Activated naive CD8-positive, alpha-beta T cell treated with anti-CD3 and anti-CD28 coated beads, Interleukin-2, amount 50 U/mL, for 24 hours (primary cell): ENCODE measurements at regions not wholly inside any gene's neighbourhood (a gene's known extent, or its start where the extent isn't known, plus 50 kb on each side); places are given as distances from the start of the nearest gene placed in this dataset.
"Not testable (repeated sequence)": the region's sequence is repeated elsewhere in the genome, so short reads cannot be mapped to it uniquely, and the experiment has no call there.

Experiments used
- ATAC-seq: fragments of 150-1000 bp; cut with Tn5 transposase; one replicate; pipeline ENCODE4 v1.10.0; 2021
- DNase-seq: peaks from one replicate; pipeline ENCODE4 v3.0.0; 2021
- H3K27ac Mint-ChIP-seq: one replicate; pipeline ENCODE4 v1.8.0; 2021; ENCODE audit warnings: mild to moderate bottlenecking, mixed read lengths
- H3K27me3 Mint-ChIP-seq: one replicate; pipeline ENCODE4 v1.8.0; 2021; ENCODE audit warnings: mixed read lengths
- H3K36me3 Mint-ChIP-seq: one replicate; pipeline ENCODE4 v1.8.0; 2021; ENCODE audit warnings: low read depth, mixed read lengths
- H3K4me1 Mint-ChIP-seq: one replicate; pipeline ENCODE4 v1.8.0; 2021; ENCODE audit warnings: mixed read lengths
- H3K4me3 Mint-ChIP-seq: one replicate; pipeline ENCODE4 v1.8.0; 2021; ENCODE audit warnings: mild to moderate bottlenecking, moderate library complexity, mixed read lengths
- H3K9me3 Mint-ChIP-seq: one replicate; pipeline ENCODE4 v1.8.0; 2021; ENCODE audit warnings: mixed read lengths

DNA sequence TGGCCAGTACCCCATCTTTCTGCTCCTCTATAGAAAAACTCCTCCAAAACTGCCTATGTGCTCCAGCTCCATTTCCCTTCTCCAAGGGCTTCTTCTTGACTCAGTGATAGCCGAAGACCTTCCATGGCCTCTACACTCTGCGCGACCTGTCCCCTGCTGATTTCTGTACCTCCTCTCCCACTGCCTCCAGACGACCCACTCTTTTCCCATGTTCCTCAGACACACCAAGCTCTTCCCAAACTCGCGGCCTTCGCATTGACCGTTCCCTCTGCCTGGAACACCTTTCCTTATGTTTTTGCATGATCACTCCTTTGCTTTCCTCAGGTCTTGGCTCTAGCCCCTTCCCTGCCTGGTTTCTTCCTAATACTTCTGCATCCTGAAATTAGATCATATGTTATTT is 255.6 kb upstream of the SDK2 start:
- no peak overlapping the region for H3K27ac Mint-ChIP-seq
- H3K9me3 Mint-ChIP-seq = no peaks in the 10 kb centered on the region
- H3K36me3 Mint-ChIP-seq = no peaks in the 10 kb centered on the region
- DNase-seq (no peak), ATAC-seq (no peak)
- peaks cover 40% of the 10 kb centered on the region for H3K27me3 Mint-ChIP-seq
- H3K4me1 Mint-ChIP-seq = peaks cover 5% of the 10 kb centered on the region
- no peak overlapping the region for H3K4me3 Mint-ChIP-seq

DNA sequence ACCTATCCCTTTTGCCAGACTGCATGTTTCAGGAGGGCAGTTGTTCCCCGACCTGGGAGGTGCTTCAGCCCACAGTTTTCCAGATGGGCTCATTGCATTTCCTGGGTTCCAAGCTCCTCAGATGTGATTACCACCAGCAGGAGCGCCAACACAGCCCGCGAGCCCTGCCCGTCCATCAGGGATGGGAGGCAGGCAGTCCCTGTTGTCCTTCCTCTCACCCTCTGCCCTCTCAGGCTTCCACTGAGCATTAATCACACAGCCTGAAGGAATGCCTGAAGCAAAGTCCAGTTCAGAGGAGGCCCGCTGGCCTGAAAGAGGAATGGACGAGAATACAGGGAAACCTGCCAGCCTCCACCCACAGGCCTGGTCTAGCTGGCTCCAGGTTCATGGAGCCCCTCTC is 256.3 kb upstream of the SDK2 start:
- no peaks in the 10 kb centered on the region for H3K36me3 Mint-ChIP-seq
- no peak overlapping the region for H3K27ac Mint-ChIP-seq
- H3K4me1 Mint-ChIP-seq = peaks cover 5% of the 10 kb centered on the region
- ATAC-seq (no peak), DNase-seq (no peak)
- peaks cover 46% of the 10 kb centered on the region for H3K27me3 Mint-ChIP-seq
- no peaks in the 10 kb centered on the region for H3K9me3 Mint-ChIP-seq
- no peak overlapping the region for H3K4me3 Mint-ChIP-seq

DNA sequence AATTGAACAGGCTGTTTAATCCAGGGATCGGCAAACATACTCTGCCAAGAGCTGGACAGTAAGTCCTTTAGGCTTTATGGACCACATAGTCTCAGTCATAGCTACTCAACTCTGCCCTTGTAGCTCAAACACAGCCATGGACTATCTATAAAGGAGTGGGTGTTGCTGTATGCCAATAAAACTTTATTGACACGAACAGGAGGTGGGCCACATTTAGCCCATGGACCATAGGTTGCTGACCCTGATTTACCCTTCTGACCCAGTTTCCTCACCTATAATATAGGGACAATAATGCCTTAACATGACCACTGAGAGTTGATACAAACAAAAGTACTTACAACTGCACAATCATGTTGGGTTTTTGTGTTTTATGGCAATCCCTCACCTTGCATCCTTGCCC is 257.0 kb upstream of the SDK2 start:
- no peaks in the 10 kb centered on the region for H3K9me3 Mint-ChIP-seq
- H3K27ac Mint-ChIP-seq = no peak overlapping the region
- H3K36me3 Mint-ChIP-seq = no peaks in the 10 kb centered on the region
- peaks cover 47% of the 10 kb centered on the region for H3K27me3 Mint-ChIP-seq
- H3K4me3 Mint-ChIP-seq = no peak overlapping the region
- no peak for DNase-seq
- H3K4me1 Mint-ChIP-seq = peaks cover 5% of the 10 kb centered on the region
- ATAC-seq = no peak

DNA sequence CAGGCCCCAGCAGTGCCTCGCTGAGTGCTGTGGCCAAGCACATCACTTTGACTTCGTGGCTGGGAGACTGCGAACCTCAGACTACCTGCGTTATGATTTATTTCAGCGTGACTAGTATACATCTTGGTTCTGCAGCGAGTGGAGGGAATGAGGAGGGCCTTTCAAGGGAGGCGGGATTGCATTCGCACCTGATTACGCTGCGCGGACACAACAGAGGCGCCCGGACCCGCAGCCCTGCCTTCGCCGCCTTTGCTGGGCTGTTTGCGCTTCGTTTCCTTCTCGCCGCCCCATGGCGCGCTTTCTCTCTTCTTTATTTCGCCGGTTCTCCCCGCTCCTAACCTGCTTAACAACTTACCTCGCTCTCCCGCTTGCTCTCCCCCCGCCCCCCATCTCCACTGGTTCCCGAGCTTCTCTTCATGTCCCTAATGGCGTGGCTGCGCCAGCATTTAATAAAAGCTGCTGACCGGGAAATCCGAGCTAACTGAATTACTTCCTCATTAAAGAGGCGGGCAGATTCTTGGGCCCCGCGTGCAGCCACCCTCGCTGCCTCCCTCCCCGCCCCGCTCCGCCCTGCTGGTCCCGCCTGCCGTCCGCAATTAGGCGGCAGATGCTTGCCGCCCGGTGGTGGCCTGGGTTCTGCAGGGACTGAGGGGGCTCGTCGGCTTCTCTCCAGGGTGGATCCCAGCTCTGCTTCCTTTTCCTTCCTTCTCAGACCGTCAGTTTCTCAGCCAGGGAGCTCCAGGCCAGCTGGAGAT is 257.6 kb upstream of the SDK2 start:
- Mint-ChIP-seq H3K4me1 (peaks cover 5% of the 10 kb centered on the region), H3K27ac (no peak overlapping the region), H3K4me3 (peak overlapping the region; percentile 63), H3K36me3 (no peaks in the 10 kb centered on the region), H3K9me3 (no peaks in the 10 kb centered on the region), H3K27me3 (peaks cover 47% of the 10 kb centered on the region)
- DNase-seq = peak; percentile 37
- no peak for ATAC-seq

DNA sequence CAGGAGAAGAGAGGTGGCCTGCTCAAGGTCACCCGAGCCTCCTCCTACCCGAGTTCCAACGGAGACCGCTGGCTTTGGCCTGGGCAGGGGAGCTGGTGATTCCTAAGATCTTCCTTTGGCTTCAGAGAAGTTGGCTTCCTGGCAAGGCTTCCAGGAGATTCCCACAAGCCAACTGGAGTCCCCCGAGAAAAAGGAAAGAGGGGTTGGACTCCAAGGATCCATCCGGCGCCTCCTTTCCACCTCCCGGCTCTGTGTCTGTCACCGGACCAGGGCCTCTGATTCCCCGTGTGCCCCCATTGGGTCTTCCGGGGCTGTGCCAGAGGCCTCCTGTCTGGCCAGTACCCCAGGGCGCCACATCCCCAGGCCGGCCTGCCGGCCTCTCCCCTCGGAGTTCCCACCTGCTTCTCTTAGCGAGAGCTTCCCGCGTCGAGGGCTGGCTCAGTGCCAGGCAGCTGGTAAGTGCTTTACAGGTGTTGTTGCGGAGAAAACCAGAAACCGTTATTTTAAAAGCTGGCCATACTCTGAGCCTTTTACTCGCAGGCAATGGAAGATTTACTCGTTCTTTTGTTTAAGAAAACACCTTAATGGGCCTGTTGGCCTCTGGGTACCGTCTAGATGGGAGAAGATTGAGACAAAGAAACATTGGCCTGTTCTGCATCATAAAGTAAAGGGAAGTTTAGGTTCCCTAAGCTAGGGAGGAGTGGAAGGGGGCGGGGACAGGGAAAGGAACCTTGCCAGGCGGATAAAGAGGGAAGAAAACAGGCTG is 258.4 kb upstream of the SDK2 start:
- peaks cover 47% of the 10 kb centered on the region for H3K27me3 Mint-ChIP-seq
- H3K4me1 Mint-ChIP-seq = peaks cover 5% of the 10 kb centered on the region
- H3K4me3 Mint-ChIP-seq = no peak overlapping the region
- no peaks in the 10 kb centered on the region for H3K36me3 Mint-ChIP-seq
- DNase-seq (no peak), ATAC-seq (no peak)
- H3K9me3 Mint-ChIP-seq = no peaks in the 10 kb centered on the region
- no peak overlapping the region for H3K27ac Mint-ChIP-seq

DNA sequence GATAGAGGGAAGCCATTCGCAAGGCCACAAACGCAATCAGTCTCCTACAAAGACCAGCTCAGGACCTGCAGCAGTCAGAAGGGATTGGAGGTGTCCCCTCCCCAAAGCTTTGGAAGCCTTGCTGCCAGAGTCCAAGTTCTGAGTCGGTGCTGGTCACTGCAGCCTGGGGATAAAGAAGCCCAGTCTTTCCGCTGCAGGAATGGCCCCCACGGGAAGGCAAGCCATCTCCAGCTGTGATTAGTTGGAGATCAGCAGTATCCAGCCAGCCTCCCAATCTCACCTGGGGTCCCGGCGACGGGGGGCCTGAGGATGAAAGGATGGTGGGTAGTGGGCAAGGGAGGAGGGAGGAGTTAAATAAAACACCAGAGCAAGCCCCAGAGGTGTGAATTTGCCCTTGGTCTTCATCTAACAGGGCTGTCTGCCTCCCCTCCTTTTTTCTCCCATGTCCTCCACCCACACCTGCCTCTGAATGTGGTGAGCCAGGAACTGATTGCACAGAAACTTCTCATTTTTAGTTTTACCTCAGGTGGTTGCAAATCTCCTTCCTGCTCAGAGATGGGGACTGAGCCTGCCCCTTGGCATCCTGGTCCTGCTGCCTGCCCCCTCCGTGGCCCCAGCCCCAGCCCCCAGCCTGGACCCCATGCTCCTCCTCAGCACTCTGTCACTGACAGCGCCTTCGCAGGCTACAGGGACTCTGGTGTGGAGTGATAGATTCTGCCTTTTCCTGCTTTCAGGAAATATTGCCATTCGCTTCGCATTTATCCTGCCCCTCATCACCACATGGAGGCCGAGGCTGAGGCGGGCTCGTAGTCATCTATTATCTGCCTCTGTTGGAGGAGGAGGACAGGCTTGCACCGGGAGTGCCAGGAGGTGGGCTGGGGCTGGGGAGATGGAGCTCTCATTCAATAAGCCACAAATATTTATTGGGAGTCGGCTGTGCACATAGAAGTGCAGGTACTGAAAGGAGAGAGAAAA is 262.9 kb upstream of the SDK2 start:
- H3K4me3 Mint-ChIP-seq = no peak overlapping the region
- H3K27me3 Mint-ChIP-seq = peaks cover 25% of the 10 kb centered on the region
- H3K4me1 Mint-ChIP-seq = peaks cover 3% of the 10 kb centered on the region
- H3K27ac Mint-ChIP-seq = no peak overlapping the region
- DNase-seq = no peak
- H3K36me3 Mint-ChIP-seq = no peaks in the 10 kb centered on the region
- ATAC-seq = no peak
- H3K9me3 Mint-ChIP-seq = no peaks in the 10 kb centered on the region

DNA sequence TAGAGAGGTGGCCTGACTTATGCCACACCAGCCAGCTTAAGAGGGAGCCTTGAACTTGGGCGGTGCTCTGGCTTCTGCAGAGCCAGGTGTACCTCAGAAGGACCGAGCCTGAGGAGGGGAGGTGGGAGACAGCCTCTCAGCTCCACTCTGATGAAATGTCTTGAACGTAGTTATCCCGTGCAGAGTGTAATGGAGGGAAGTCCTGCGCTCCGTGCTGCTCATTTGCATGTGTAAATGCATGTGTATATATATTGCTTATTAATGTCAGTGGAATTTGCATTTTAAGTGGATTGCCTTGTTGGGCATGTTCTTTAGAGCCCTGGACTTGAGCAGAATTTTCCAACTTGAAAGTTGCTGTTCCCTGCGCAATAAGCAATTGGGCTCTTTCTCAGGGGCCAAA is 264.9 kb upstream of the SDK2 start:
- no peak overlapping the region for H3K27ac Mint-ChIP-seq
- H3K4me1 Mint-ChIP-seq = no peaks in the 10 kb centered on the region
- H3K9me3 Mint-ChIP-seq = no peaks in the 10 kb centered on the region
- no peak for DNase-seq
- peaks cover 24% of the 10 kb centered on the region for H3K27me3 Mint-ChIP-seq
- H3K36me3 Mint-ChIP-seq = no peaks in the 10 kb centered on the region
- ATAC-seq = no peak
- H3K4me3 Mint-ChIP-seq = no peak overlapping the region

DNA sequence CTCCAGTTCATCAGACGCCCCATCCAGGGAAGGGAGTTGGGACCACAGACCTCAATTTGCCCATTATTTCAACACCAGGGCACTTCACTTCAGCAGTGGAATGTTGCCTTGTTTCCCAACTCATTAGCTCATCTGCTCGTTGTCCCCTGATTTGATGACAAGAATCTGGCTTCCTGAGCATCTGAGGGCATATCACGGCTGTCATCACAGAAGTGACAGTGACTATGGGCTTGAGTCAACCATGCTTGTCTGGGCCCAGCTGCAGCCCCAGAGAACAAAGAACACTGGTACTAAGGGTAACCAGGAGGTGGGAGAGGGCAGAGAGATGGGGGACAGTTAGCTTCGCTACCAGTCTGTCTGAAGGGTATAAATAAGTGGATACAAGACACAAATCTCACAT is 266.0 kb upstream of the SDK2 start:
- Mint-ChIP-seq H3K36me3 (no peaks in the 10 kb centered on the region), H3K27ac (no peak overlapping the region), H3K9me3 (peaks cover 8% of the 10 kb centered on the region), H3K27me3 (peaks cover 22% of the 10 kb centered on the region), H3K4me1 (no peaks in the 10 kb centered on the region), H3K4me3 (no peak overlapping the region)
- DNase-seq (no peak), ATAC-seq (no peak)

DNA sequence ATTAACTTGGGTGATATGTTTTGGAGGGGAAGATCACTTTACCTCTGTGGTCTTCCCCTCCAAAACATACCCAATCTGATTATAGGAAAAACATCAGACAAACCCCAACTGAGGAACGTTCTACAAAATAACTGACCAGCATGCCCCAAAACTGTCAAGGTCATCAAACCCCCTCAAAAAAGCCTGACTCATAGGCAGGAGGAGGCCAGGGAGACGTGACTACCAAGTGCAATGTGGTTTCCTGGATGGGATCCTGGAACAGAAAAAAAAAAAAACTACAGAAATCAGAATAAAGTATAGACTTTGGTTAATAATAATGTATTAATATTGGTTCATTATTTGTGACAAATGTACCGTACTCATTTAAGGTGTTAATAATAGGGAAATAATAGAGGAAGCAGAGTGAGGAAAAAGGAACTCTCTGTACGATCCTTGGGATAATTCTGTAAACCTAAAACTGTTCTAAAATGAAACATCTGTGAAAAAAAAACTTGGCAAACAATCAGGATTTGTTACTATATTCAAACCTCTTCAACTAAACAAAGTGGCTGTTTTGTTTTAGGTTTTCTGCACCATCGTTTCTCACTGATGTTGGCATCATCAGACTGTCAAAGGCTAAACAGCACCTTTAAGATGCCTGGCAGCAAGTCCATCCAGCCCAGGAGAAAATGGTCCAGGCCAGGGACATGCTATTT is 266.7 kb upstream of the SDK2 start:
- no peak for DNase-seq
- Mint-ChIP-seq H3K36me3 (no peaks in the 10 kb centered on the region), H3K9me3 (peaks cover 9% of the 10 kb centered on the region), H3K27me3 (peaks cover 20% of the 10 kb centered on the region), H3K4me3 (no peak overlapping the region), H3K4me1 (no peaks in the 10 kb centered on the region), H3K27ac (no peak overlapping the region)
- no peak for ATAC-seq

DNA sequence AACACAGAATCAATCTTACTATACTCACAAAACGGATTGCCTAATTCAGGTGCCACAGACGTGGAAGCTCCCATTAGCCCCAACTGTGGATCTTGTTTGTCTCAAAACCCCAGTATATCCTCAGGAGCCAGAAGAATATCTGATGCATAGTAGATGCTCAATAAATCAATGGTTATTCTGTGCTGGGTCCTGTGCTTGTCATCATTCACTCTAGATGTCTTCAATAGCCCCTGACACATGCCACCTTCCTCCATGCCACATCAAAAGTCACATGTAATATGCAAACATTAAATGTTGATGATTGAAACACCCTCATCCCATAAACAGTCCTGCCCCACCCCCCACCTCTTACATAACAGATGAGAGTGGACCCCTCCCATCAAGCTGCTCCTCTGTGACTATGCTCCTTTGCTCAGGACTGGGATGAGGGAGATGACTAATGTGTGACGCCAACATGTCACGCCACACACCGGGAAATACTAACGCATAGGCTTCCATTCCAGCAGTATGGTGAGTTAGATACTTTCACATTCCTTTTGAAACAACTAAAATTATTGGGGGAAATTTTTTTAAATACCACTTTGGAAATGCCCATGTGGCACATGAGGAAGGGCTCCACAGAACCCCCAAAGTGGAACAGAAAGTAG is 267.6 kb upstream of the SDK2 start:
- Mint-ChIP-seq H3K4me3 (no peak overlapping the region), H3K9me3 (peaks cover 9% of the 10 kb centered on the region), H3K4me1 (no peaks in the 10 kb centered on the region), H3K27ac (no peak overlapping the region), H3K36me3 (no peaks in the 10 kb centered on the region), H3K27me3 (peaks cover 23% of the 10 kb centered on the region)
- ATAC-seq (no peak), DNase-seq (no peak)

DNA sequence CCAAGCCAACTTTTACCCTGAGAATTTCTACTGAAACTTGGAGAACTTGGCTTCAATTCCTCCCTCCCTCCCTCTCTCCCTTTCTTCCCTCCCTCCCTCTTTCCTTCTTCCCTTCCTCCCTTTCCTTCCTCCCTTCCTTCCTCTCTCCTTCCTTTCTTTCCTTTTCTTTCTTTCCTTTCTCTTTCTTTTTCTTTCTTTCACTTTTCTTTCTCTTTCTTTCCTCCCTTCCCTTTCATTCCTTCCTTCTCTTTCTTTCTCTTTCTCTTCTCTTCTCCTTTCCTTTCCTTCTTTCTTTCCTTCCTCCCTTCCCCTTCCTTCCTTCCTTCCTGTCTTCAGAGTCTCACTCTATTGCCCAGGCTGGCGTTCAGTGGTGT is 268.1 kb upstream of the SDK2 start:
- Mint-ChIP-seq H3K9me3 (peaks cover 9% of the 10 kb centered on the region), H3K4me1 (no peaks in the 10 kb centered on the region), H3K36me3 (no peaks in the 10 kb centered on the region), H3K27ac (no peak overlapping the region), H3K27me3 (peaks cover 23% of the 10 kb centered on the region), H3K4me3 (no peak overlapping the region)
- DNase-seq = no peak
- ATAC-seq = no peak

DNA sequence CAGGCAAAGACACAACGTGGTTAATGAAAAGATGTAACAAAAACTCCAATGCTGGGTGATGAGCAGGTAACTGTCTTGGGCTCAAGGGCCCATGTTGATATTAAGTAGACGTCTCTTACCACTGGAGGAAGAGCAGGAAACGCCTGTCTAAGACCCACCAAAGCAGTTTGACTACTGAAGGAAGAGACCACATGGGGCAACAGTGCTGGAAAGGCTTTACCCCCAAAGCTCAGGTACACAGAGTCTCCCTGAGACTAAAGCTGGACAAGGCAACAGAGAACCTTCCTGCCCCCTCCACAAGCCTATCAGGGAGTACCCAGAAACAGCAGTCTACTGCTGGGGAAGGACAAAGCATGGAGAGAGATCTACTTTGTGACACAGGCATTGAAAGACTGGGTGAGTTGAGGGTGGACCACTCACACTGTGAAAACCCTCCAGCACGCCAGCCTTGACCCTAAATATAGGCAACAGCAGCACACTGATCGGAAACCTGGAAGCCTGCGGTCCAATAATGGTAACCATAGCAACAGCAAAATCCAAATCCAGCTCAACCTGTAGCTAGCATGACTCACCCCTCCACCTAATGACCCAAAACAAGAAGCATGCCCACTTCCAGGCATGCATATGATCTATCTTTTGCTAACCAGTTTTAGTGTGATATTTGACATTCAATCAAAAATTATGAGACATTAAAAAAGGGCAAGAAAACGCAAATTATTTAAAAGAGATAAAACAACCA is 270.5 kb upstream of the SDK2 start:
- Mint-ChIP-seq H3K27ac (no peak overlapping the region), H3K27me3 (peaks cover 24% of the 10 kb centered on the region)

DNA sequence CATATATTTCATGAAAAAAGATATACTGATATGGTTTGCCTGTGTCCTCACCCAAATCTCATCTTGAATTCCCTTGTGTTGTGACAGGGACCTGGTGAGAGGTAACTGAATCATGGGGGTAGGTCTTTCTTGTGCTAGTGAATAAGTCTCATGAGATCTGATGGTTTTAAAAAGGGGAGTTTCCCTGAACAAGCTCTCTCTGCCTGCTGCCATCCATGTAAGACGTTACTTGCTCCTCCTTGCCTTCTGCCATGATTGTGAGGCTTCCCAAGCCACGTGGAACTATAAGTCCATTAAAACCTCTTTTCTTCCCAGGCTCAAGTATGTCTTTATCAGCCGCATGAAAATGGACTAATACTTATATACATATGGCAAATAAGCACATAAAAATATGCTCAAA is 274.8 kb upstream of the SDK2 start:
- H3K4me1 Mint-ChIP-seq, DNase-seq, H3K4me3 Mint-ChIP-seq, H3K27ac Mint-ChIP-seq, H3K36me3 Mint-ChIP-seq, ATAC-seq: not testable (repeated sequence)
- H3K9me3 Mint-ChIP-seq = peaks cover 33% of the 10 kb centered on the region
- peaks cover 15% of the 10 kb centered on the region for H3K27me3 Mint-ChIP-seq

More for the DNA sequence above, 270.5 kb upstream of the SDK2 start:
- ATAC-seq = no peak
- no peak for DNase-seq
- Mint-ChIP-seq H3K4me3 (no peak overlapping the region), H3K9me3 (peaks cover 20% of the 10 kb centered on the region), H3K36me3 (no peaks in the 10 kb centered on the region), H3K4me1 (no peaks in the 10 kb centered on the region)
